ENCODE measurements at regions not wholly inside any gene's neighbourhood (a gene's known extent, or its start where the extent isn't known, plus 50 kb on each side); places are given as distances from the start of the nearest gene placed in this dataset.

DNA sequence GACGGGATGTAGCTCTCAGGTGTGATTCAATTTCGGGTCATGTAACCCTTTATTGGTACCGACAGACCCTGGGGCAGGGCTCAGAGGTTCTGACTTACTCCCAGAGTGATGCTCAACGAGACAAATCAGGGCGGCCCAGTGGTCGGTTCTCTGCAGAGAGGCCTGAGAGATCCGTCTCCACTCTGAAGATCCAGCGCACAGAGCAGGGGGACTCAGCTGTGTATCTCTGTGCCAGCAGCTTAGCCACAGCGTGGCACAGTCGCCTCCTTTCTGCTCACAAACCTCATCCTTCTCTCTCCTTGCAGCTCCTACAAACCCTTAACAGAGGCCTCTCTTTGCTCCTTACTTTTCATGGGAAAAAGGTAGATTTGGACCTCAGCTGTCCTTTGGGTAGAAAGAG, 197.5 kb upstream of the PRSS58 start:
- no peaks in the 10 kb centered on the region for H3K27me3 ChIP-seq
- H3K36me3 ChIP-seq, result no peaks in the 10 kb centered on the region
- no peak overlapping the region for H3K4me3 ChIP-seq
- no peaks in the 10 kb centered on the region for H3K9me3 ChIP-seq
- H3K9ac ChIP-seq (ENCODE audit: low read depth in 2 of 2, low read length in 2 of 2), result no peak overlapping the region
- intact Hi-C loops (cut with DNase I), result no loop called here
- no peak overlapping the region for H3K27ac ChIP-seq
- TF ChIP-seq CTCF (IDR thresholded peaks at IDR 0.05), result no peak
- H3K4me1 ChIP-seq, result no peaks in the 10 kb centered on the region
- DNase-seq, result no peak

GRCh38 chr7:142454862-142455261, 197.0 kb upstream of the PRSS58 start:
- DNase-seq, result no peak
- Histone ChIP-seq H3K9ac (ENCODE audit: low read depth in 2 of 2, low read length in 2 of 2) (no peak overlapping the region), H3K36me3 (no peaks in the 10 kb centered on the region), H3K27me3 (no peaks in the 10 kb centered on the region), H3K4me3 (no peak overlapping the region), H3K9me3 (no peaks in the 10 kb centered on the region), H3K4me1 (no peaks in the 10 kb centered on the region), H3K27ac (no peak overlapping the region)
- intact Hi-C loops (cut with DNase I), result no loop called here
- no peak for TF ChIP-seq CTCF (IDR thresholded peaks at IDR 0.05)

- Histone ChIP-seq H3K27me3 (no peaks in the 10 kb centered on the region), H3K9ac (ENCODE audit: low read depth in 2 of 2, low read length in 2 of 2) (no peak overlapping the region), H3K36me3 (no peaks in the 10 kb centered on the region), H3K27ac (no peak overlapping the region), H3K4me1 (no peaks in the 10 kb centered on the region), H3K4me3 (no peak overlapping the region), H3K9me3 (no peaks in the 10 kb centered on the region)
- TF ChIP-seq CTCF (IDR thresholded peaks at IDR 0.05), result no peak
- intact Hi-C loops (cut with DNase I), result no loop called here
- DNase-seq, result no peak
These were observed 194.9 kb upstream of the PRSS58 start for GRCh38 chr7:142452791-142453190.

- Histone ChIP-seq H3K4me3 (no peak overlapping the region), H3K36me3 (no peaks in the 10 kb centered on the region), H3K27ac (no peak overlapping the region), H3K27me3 (no peaks in the 10 kb centered on the region), H3K4me1 (no peaks in the 10 kb centered on the region), H3K9ac (ENCODE audit: low read depth in 2 of 2, low read length in 2 of 2) (no peak overlapping the region), H3K9me3 (no peaks in the 10 kb centered on the region)
- intact Hi-C loops (cut with DNase I), result no loop called here
- DNase-seq, result no peak
- no peak for TF ChIP-seq CTCF (IDR thresholded peaks at IDR 0.05)
These were observed 194.0 kb upstream of the PRSS58 start for GRCh38 chr7:142451817-142452216.

DNA sequence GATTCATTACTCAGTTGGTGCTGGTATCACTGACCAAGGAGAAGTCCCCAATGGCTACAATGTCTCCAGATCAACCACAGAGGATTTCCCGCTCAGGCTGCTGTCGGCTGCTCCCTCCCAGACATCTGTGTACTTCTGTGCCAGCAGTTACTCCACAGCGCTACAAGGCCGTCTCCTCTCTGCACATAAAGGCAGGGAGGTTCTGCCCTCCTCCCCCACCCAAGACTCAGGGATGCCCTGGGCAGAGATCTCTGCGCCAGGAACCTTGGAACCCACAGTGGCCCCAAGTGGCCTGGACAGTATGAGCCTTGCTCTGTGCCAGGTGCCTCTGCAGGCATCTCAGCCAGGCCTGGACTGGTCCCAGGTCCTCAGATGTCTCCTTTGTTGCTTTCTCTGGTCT, 193.4 kb upstream of the PRSS58 start:
- no peaks in the 10 kb centered on the region for H3K36me3 ChIP-seq
- no peaks in the 10 kb centered on the region for H3K9me3 ChIP-seq
- H3K4me3 ChIP-seq, result no peak overlapping the region
- no peak overlapping the region for H3K9ac ChIP-seq (ENCODE audit: low read depth in 2 of 2, low read length in 2 of 2)
- no peaks in the 10 kb centered on the region for H3K27me3 ChIP-seq
- no peak for TF ChIP-seq CTCF (IDR thresholded peaks at IDR 0.05)
- H3K27ac ChIP-seq, result no peak overlapping the region
- no peaks in the 10 kb centered on the region for H3K4me1 ChIP-seq
- intact Hi-C loops (cut with DNase I), result no loop called here
- DNase-seq, result no peak

GRCh38 chr7:142450695-142451094, 192.8 kb upstream of the PRSS58 start:
- Histone ChIP-seq H3K36me3 (no peaks in the 10 kb centered on the region), H3K9me3 (no peaks in the 10 kb centered on the region), H3K4me1 (no peaks in the 10 kb centered on the region), H3K4me3 (no peak overlapping the region), H3K9ac (ENCODE audit: low read depth in 2 of 2, low read length in 2 of 2) (no peak overlapping the region), H3K27ac (no peak overlapping the region), H3K27me3 (no peaks in the 10 kb centered on the region)
- TF ChIP-seq CTCF (IDR thresholded peaks at IDR 0.05), result no peak
- intact Hi-C loops (cut with DNase I), result no loop called here
- no peak for DNase-seq
